HPDE6-E6E7 (cell line): ENCODE measurements at regions not wholly inside any gene's neighbourhood (a gene's known extent, or its start where the extent isn't known, plus 50 kb on each side); places are given as distances from the start of the nearest gene placed in this dataset.
"Not testable (repeated sequence)": the region's sequence is repeated elsewhere in the genome, so short reads cannot be mapped to it uniquely, and the experiment has no call there.

Source experiments
- DNase-seq: peaks from one replicate; pipeline ENCODE4 v3.0.0; 2011; ENCODE audit warnings: missing footprints; ENCODE audit errors: extremely low spot score

DNA sequence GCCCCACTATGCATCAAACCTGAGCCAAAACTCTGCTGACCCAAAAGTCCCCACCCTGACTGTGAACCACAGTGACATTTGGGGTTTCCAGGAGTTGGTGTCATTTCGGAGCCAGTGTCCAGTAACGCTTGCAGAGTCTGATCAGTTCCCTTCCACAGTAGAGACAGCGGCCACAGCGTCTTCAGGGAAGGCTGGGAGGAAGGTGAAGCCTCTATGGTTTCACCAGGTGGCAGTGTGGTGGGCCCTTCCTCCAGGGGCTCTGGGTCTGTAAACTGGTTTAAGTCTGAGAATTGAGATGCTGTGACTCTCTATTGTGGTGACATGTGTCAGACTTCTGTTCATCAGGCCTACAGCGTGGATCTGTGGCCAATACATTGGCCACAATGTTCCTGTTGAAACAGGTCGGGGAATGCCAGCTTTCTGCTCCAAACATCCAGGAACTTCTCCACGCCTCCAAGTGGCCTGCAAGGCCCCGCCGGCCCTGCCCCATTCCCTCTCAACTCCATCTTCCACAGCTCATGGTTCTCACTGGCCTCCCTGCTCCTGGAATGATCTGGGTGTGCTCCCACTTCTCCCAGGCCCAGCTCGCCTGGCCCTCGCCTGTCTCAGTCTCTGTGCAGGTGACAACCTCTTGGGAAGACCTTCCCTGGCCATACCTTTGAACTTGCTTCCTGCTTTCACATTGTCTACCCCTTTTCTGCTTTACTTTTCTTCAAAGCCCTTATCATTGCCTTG is 124.5 kb upstream of the FAM20C start:
- peak; percentile 87 for DNase-seq

DNA sequence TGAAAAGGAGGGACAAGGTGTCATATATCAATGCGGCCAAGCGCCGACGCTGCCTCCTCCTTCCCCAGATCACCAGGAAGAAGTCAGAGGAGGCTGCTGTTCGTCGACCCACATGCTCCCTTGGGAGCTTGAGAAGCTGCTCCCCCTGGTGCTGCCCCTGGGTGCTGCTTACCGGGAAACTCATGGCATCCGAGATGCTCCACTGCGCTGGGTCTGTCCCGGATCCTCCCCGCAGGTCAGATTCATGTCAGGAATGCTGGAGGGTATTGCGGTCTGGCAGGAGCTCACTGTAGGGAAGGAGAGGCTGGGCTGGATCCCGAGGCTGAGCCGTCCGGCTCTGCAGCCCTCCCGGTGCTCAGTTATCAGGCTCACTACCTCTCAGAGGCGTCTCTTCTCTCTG is 123.7 kb upstream of the FAM20C start:
- no peak for DNase-seq

DNA sequence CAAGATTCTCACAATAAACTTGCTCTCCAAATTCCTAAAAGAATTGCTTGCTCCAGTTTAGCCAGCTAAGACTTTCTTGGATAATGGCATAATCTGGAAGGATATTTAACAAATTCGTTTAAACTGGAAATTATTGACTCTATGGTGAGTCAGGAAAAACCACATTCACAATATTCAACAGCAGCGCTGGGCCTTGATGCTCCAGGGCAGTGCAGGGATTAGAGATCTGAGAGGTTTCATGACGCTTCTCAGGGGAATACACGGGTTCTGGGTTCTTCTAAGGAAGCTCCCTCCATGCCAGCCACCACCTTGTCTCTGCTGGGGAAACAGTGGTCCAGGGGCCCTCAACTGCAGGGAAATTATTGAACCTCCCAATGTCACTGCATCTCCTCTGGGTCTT is 123.3 kb upstream of the FAM20C start:
- not testable (repeated sequence) for DNase-seq

DNA sequence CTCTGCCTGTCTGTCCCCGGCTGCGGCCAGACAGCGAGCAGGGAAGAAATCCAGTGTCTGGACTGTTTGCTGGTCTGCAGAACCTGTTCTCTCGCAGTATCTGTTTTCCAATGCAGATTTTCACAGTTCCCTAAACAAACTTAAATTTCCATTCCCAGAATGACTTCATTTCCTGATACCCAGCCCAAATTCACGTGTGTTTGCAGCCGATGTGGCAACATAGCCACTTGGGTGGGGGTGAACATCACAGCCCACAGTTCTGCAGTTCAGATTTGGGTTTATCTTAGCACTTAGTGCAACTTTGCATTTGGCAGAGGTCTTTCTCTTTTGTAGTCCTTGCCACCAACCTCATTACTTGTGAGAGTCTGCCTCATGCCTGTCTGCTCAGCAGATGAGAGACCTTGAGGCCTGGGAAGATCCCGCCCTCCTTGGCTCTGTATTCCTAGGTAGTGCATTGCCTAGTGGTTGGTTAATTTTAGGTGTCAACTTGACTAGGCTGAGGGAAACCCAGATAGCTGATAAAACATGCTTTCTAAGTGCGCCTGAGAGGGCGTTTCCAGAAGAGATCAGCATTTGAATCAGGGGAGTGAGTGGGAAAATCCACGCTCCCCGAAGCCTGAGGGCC is 122.8 kb upstream of the FAM20C start:
- not testable (repeated sequence) for DNase-seq

- DNase-seq: not testable (repeated sequence)
These were observed 122.2 kb upstream of the FAM20C start for GRCh38 chr7:70207-70606.

GRCh38 chr7:70989-71388 is 121.4 kb upstream of the FAM20C start:
- not testable (repeated sequence) for DNase-seq

DNA sequence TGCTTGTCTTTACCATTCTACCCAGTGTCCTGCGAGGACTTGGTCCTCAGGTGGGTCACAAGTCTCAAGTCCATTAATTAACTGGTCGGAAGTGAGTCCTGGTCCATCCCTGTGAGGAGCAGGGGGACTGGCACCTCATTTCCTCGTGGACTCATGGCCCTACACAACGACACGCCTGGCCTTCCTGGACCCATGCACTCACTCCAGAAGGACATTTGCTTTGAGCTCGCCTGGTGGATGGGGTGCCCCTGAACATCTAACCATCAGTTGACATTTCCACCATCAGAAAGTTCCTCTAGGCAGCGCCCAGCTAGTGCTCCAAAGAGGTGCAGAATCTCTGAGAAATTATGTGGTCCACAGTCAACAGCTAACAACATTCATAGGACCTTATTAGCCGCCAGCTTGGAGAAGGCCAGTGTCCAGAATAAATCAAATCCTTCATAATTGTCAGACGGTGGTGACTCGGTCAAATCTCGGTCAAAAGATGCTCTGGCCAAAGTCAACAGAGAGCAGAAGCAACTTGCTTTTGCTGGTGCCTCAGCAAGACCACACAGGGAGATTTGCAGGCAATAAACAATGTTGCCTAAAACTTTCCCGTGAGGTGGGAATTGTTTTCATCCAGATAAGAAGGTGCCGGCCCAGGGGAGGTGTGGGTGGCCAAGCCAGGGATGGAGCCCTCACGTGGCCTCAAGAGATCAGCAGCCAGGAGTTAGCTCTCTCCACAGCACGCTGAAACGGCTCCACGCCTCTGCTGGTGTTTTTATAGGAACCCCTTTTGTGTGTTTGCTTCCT is 119.9 kb upstream of the FAM20C start:
- DNase-seq: not testable (repeated sequence)

GRCh38 chr7:73058-73331 is 119.4 kb upstream of the FAM20C start:
- not testable (repeated sequence) for DNase-seq

GRCh38 chr7:74008-74540 is 118.3 kb upstream of the FAM20C start:
- not testable (repeated sequence) for DNase-seq

DNA sequence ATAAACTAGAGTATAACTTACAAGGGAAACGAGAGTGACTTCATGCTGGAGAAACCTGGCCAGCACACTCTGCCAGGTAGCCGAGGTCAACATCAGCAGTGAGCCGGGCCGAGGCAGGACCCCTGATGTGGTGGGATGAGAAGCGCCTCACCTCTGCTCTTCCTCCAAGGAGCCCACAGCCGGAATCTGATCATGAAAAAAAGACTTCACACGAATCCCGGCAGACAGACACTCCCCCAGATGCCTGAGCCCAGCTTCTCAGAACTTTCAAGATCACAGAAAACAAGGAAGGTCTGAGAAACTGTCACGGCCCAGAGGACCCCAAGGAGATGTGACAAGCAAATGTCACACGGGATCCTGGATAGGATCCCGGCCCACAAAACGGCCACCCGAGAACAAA is 116.9 kb upstream of the FAM20C start:
- not testable (repeated sequence) for DNase-seq

GRCh38 chr7:76202-76601 is 116.2 kb upstream of the FAM20C start:
- DNase-seq: not testable (repeated sequence)

DNA sequence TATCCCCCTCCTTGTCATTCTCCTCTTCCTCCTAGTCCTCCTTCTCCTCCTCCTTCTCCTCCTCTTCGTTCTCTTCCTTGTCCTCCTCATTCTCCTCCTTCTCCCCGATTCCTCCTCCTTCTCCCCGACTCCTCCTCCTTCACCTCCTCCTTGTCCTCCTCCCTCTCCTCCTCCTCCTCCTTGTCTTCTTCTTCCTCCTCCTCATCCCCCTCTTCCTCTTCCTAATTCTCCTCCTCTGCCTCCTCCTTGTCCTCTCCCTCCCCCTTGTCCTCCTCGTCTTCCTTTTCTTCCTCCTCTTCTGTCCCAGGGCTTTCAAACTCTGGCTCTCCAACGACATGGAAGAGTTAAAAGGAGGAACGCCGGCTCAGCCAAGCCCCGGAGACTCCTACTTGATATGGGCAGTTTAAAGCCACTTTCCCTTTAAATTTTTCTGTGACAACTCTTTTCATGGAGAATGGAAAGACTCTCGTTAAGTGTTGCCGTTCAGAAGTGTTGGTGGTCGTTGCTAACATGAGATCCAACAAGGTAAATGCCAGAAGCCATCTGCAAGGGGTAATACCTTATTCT is 115.5 kb upstream of the FAM20C start:
- not testable (repeated sequence) for DNase-seq

DNA sequence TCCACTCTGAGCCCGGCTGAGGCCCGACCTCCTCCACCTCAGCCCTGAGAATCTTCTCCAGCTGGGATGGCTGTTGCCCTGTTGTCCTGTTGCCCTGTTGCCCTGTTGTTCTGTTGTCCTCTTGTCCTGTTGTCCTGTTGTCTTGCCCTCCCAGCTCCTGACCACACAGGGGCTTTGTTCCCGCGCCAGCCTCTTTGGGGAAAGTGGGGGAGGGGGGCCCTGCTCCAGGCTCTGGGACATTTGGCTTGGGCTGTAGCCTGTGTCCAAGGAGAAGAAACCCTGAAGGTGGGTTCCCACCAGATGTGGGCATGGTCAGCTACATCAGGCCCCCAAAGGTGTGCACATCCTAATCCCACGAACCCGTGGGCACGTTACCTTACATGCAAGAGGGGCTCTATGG is 113.5 kb upstream of the FAM20C start:
- not testable (repeated sequence) for DNase-seq

DNA sequence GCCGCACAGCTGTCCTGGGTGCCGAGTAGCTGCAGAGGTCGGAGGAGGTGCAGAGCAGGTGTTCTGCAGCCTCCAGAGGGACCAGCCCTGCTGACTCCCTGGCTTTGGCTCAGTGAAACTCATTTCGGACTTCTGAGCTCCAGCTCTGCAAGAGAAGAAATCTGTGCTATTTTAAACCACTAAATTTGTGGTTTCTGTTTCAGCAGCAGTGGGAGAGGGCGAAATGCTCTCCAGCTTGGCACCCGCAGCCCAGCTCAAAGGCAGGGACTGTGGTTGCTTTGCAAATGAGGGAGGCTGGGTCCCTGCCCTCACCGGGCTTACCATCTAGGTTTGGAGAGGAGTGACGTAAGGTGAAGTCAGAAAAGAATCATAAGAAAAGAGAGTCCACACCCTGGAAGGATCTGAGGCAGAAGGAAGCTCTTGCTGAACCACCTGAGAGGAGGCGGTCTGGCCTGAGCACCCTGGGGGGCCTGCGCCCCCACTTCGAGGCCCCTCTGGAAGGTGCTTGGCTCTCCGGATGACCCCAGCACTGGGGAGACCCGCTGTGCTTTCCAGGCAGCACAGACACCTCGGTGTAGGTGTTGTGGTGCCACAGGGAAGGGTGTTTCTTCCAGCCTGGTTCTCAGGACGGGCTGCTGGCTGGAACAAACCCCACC is 112.8 kb upstream of the FAM20C start:
- DNase-seq: not testable (repeated sequence)

DNA sequence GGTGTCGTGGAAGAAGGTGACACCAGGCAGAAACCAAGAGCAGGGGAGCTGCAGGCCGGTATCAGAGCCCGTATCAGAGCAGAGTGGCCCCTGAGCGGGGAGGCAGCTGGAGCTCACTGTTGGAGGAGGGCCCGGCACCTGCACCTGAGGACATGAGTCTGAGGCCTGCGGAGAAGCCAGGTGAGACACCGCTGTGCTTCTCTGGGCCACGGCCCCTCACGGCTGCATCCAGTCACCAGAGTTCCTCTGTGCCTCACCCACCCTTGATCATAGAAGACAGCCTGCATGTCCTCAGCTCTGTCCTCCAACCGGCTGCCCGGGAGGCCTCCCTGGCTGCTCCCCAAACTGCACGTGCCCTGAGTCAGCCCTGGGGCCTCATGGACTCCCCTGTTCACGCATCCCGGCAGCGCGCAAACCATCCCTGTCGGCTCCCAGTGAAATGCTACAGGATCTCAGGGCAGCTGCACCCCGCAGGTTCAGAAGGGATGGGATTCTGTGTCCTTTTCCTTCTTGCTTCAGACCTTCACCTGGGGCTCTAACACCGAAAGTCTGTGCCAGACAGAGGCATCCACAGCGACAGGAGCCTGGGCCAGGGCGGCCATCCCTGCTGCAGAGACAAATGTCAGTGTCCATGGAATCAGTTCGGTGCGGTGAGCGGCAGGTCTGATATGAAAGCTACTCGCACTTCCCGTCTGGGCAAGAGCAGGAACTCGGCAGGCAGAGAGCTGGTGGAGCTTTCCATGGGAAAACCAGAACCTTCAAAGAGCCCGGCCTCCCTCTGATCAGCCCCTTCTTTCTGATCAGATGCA is 111.9 kb upstream of the FAM20C start:
- DNase-seq: no peak

DNA sequence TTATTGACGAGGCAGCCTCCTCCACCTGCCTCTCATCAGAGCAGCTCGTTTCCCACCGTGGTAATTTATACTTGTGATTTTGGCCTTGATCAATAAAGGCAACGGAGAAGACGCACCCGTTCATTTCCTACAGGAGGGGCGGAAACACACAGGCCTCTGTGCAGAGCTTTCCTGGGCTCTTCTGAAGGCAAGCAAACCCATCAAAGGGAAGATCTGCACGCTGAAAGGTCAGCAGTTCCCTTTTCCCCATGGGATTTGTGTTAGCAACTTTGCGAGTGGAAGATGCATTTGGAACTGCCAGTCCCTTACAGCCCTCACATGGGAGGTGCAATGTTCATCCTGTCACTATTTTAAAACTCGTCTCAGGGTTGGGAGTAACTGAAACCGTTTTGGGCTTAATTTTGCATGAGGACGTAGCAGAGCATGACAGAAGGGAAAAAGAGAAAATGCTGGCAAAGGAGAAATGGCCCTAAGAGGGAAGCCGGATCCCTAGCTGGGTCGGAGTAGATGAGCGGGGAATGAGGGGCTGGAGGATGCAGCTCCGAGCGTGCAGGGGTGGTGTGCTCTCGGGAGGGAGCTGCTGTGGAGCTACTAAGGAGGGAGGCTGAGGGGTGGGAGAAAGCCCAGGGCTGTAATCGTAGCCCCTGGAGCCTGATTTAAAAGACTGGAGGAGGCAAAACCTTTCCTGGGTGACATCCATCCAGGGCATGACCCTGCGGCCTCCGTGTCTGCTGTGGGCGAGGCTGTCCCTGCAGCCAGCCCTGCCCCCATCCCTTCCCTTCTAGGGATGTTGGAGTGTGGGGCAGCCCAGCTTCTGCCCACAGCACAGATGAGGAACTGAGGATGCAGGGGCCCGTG is 111.1 kb upstream of the FAM20C start:
- no peak for DNase-seq

- DNase-seq: no peak
These were observed 110.2 kb upstream of the FAM20C start for GRCh38 chr7:81926-82756.

GRCh38 chr7:82757-83155 is 109.6 kb upstream of the FAM20C start:
- DNase-seq: no peak

- no peak for DNase-seq
These were observed 108.9 kb upstream of the FAM20C start for GRCh38 chr7:83441-83840.
